GM21390 (cell line): ENCODE measurements at regions not wholly inside any gene's neighbourhood (a gene's known extent, or its start where the extent isn't known, plus 50 kb on each side); places are given as distances from the start of the nearest gene placed in this dataset.
"Not testable (repeated sequence)": the region's sequence is repeated elsewhere in the genome, so short reads cannot be mapped to it uniquely, and the experiment has no call there.

Experiments used
- ATAC-seq: cut with Tn5 transposase; IDR thresholded peaks from one replicate; pipeline ENCODE4 v1.9.1; 2021; ENCODE audit not compliant: unreplicated experiment

- no peak for ATAC-seq
Observed at GRCh38 chr2:219830353-219830738, 202.9 kb downstream of the SLC4A3 start.

GRCh38 chr2:219831957-219832356 lies 204.5 kb downstream of the SLC4A3 start:
- no peak for ATAC-seq

- ATAC-seq = no peak
Observed at GRCh38 chr2:219832904-219833303, 205.5 kb downstream of the SLC4A3 start.

- no peak for ATAC-seq
Observed at GRCh38 chr2:219835493-219835892, 208.1 kb downstream of the SLC4A3 start.

GRCh38 chr2:219836647-219837177 lies 209.3 kb downstream of the SLC4A3 start:
- ATAC-seq = no peak

- peak; percentile 92 for ATAC-seq
Observed at GRCh38 chr2:219844401-219845091, 217.1 kb downstream of the SLC4A3 start.

GRCh38 chr2:219848882-219849281 lies 221.5 kb downstream of the SLC4A3 start:
- no peak for ATAC-seq

- no peak for ATAC-seq
Observed at GRCh38 chr2:219851169-219851568, 223.7 kb downstream of the SLC4A3 start.

- ATAC-seq = no peak
Observed at GRCh38 chr2:219851801-219852481, 224.5 kb downstream of the SLC4A3 start.

- no peak for ATAC-seq
Observed at GRCh38 chr2:219852626-219853025, 225.2 kb downstream of the SLC4A3 start.

GRCh38 chr2:219856602-219857001 lies 229.2 kb downstream of the SLC4A3 start:
- no peak for ATAC-seq

GRCh38 chr2:219857751-219858150 lies 230.3 kb downstream of the SLC4A3 start:
- ATAC-seq = no peak

- no peak for ATAC-seq
Observed at GRCh38 chr2:219861307-219861706, 233.9 kb downstream of the SLC4A3 start.

GRCh38 chr2:219864154-219864553 lies 236.7 kb downstream of the SLC4A3 start:
- no peak for ATAC-seq

- ATAC-seq = no peak
Observed at GRCh38 chr2:219868635-219869034, 241.2 kb downstream of the SLC4A3 start.

GRCh38 chr2:219870041-219870440 lies 242.6 kb downstream of the SLC4A3 start:
- no peak for ATAC-seq

GRCh38 chr2:219871351-219871750 lies 243.9 kb downstream of the SLC4A3 start:
- ATAC-seq = no peak

GRCh38 chr2:219875036-219875435 lies 247.6 kb downstream of the SLC4A3 start:
- no peak for ATAC-seq

- ATAC-seq = not testable (repeated sequence)
Observed at GRCh38 chr2:219875986-219876385, 248.6 kb downstream of the SLC4A3 start.

- ATAC-seq = no peak
Observed at GRCh38 chr2:219876931-219877330, 249.5 kb downstream of the SLC4A3 start.

GRCh38 chr2:219877728-219878127 lies 250.3 kb downstream of the SLC4A3 start:
- no peak for ATAC-seq

- ATAC-seq = no peak
Observed at GRCh38 chr2:219878516-219878915, 251.1 kb downstream of the SLC4A3 start.
